GM12872 (cell line): ENCODE measurements at regions not wholly inside any gene's neighbourhood (a gene's known extent, or its start where the extent isn't known, plus 50 kb on each side); places are given as distances from the start of the nearest gene placed in this dataset.

ENCODE experiments used
- CTCF ChIP-seq: IDR thresholded peaks from 3 replicates; pipeline ENCODE4 v1.5.1; 2011; ENCODE audit warnings: low read depth, mild to moderate bottlenecking, low read length, moderate library complexity; ENCODE audit not compliant: insufficient read depth

DNA sequence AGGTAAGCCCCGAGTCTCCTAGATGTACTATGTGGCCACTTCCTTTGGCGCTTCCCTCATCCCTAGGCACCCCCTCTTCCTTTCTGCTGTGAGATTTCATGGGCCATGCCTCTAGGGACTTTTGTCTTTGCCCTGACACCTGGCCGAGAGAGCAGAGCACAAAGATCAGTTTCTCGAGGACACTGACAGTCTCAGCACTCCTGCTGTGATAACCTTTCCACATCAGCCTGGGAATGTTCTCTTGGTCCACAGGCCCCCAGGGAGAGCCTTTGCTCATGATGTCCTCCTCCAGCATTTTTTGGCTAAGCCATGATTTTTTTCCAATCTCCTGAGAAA is 127.0 kb upstream of the CPEB4 start:
- TF ChIP-seq CTCF: no peak

- no peak for TF ChIP-seq CTCF
Observed at GRCh38 chr5:173762045-173762444, 126.1 kb upstream of the CPEB4 start.

- no peak for TF ChIP-seq CTCF
Observed at GRCh38 chr5:173762930-173763329, 125.2 kb upstream of the CPEB4 start.

DNA sequence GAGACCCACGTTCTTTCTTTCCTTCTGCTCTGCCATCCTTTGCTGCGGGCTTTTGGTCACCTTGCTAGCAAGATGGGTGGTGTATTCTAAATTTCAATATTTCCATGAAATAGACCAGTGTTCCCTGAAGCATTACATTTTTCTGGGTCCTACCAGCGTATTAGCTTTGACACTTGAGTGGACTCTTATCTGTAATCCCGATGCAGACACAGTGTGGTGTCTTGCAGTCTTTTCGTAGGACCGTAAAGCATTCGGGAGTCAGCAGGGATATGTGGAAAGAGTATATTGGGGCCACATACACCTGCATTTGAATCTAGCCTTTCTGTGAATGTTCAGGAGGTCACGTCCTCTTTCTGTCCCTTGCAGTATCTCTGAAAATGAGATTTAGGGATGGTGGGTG is 124.7 kb upstream of the CPEB4 start:
- no peak for TF ChIP-seq CTCF

DNA sequence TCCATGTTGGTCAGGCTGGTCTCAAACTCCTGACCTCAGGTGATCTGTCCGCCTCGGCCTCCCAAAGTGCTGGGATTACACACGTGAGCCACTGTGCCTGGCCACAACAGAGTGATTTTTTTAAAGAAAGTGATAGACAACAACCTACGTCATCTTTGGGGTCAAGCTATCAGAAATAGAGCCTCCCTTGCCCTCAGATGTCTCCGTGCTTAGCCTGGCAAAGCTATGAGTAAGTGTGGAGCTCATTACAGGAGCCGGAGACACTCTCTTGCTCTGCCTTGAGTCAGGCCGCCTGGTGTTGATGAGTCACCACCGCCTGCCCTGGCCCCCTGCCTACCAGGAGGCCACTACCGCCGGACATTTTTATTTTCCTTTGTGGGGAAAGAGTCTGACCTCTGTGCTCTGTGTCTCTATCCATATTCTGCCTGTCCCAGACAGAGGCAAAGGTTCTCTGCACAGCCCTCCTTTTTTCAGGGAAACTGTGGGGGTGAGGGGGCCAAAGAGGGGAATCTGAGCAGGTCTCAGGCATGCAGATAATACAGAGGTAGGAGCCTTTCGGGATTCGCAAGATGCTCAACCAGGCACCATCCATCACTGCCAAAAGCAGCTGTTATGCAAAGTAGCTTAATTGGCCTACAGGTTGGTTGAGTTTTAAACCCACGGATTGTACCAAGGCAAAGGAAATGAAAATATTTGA is 123.7 kb upstream of the CPEB4 start:
- no peak for TF ChIP-seq CTCF

DNA sequence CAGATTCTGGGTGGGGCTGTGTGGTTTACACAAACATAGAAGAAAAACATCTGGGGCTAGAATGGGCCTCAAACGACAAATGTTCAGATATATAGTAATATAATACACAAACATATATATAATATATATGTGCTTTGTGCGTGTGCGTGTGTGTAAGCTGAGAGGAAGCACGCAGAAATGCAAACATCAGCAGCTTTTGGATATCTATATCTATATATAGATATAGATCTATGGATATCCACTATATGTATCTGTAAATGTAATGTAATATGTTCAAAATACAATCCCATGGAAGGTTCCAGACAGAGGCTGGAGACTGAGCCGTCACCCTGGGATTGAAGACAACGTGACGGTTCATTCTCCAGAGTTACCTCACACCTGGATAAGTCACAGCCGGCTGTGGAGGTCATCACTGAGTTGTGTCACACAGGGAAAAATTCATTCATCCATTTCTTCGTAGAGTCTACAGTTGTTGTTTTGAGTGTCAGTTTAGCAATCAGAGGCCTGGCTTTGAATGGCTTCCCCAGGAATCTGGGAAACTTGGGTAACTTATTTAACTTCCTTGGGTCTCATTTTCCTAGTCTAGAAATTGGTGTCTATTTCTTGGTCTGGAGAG is 123.0 kb upstream of the CPEB4 start:
- no peak for TF ChIP-seq CTCF

- TF ChIP-seq CTCF: no peak
Observed at GRCh38 chr5:173765661-173766060, 122.5 kb upstream of the CPEB4 start.
